ENCODE measurements at regions not wholly inside any gene's neighbourhood (a gene's known extent, or its start where the extent isn't known, plus 50 kb on each side); places are given as distances from the start of the nearest gene placed in this dataset.

DNA sequence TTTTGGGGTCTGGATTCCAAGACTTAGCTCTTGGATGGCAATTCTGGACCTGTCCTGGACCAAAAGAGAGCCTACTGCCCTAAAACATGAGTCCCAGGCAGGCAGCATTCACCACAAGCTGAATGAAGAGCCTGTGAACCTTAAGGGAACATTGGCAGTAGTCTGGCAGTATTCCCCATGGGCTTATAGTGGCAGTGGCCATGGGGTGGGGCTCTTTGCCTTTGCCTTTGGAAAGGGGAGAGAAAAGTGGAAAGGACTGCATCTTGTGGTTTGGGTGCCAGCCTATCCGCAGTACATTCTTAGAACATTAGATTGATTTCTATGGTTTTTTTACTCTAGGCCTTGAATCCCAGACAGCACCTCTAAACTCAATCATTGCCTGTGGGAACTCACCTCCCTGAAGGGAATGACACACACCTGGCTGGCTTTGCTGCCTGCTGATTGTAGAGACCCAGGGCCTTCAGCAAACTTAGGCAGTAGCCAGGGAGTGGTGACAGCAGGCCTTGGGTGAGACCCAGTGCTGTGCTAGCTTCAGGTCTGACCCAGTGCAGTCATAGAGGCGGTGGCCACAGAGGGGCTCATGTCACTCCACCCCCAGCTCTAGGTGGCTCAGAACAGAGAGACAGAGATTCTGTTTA, 216.3 kb downstream of the CETN3 start:
- no peak for DNase-seq

DNA sequence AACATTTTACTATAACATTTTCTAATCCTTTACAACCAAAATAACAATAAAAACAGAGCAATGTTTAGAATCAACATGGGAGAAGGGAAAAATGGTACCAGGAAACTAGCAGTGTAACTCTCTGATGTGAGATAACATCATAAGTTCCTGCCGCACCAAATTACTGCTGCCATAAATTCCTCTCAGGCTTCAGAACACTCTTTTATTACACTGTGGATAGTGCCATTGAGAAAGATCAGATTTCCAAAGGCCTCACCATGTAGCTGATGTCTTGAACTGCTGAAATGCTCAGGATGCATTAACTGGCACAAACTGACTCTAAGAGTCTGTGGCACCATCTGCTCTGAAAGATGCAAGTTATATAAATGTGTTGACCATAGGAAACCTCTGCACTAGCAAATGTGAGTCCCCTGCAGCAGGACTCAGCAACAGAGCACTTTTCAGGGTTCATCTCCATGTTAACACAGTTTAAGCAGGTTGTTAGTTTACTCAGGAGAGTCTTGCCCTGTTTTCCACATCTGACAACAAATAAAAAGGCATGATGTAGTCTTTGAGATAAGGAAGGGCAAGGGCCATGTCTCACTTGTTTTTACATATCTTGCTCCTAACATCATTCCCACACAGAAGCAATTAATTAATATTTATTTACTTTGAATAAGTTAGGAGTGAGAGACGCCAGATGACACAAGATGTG, 218.1 kb downstream of the CETN3 start:
- no peak for DNase-seq

DNA sequence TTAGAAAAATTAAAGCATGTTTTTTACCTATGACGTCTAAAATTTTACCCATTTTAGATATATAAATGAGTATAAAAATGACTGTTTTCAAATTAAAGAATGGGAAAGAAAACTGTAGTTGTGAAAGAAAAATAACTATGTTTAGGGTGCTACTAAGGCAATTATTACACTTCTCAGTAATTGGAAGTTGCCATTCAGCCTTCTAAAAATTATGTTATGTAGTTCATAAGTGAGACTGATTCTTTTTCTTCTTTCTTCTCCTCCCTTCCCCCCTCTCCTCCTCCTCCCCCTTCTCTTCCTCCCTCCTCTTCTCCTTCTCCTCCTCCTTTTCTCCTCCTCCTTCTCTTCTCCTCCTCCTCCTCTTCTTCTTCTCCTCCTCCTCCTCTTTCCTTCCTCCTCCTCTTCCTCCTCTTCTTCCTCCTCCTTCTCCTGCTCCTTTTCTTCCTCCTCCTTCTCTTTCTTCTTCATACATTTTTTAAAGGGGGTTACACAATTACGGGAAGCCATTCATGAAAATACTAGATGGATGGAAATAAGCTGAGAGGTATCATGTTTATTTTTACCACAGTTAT, 223.6 kb downstream of the CETN3 start:
- DNase-seq = no peak

DNA sequence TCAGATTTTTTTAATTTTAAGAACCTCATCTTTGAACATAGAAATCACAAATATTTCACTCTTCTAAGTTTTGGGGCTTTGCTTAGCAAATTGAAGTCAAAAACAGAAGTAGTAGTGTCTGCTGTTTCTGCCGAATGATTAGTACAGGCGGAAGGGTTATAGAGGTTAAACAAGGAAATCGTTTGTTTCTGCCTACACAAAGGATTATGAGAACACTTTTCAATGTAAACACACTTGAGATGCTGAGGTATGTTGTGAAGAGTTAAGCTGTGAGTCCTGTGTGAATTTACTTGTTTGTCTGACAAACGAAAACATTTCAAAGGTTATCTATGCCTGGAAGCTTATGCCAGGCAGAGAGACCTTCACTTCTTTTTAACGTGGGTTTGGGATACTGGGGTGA, 224.8 kb downstream of the CETN3 start:
- DNase-seq = no peak

DNA sequence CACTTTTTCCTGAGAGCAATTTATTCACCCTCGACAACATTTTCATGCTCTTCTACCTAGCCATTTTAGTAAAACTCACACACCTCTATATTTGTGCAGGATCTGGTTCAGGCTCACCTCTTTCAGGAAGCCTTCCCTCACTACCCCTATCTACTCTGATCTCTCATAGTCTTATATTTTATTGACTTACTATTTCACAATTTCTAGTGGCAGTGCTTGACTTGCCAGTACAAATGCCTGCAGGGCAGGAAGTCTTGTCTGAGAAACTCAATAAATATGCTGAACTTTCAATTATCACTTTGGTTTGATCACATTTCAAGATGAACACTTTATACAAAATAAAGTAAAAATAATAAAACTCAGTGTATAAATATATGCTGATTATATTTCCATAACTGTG, 226.8 kb downstream of the CETN3 start:
- DNase-seq = no peak

DNA sequence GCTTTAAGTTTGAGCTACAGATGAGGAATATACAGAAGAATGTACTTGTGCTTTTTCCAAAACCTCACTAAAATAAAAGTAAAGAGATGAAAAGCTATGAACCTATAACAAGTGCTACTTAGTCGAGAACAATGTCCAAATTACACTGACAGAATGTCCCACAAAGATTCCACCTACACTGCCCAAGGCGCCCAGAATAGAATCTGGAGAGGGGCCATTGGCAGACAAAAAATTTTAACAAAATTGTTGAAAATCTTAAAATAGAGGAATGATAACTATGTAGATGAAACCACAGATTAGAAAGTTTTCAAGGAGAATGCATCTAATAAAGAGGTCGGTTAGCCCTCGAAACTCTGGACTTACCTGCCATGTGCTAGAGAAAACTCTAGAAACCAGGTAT, 235.3 kb downstream of the CETN3 start:
- DNase-seq = no peak

DNA sequence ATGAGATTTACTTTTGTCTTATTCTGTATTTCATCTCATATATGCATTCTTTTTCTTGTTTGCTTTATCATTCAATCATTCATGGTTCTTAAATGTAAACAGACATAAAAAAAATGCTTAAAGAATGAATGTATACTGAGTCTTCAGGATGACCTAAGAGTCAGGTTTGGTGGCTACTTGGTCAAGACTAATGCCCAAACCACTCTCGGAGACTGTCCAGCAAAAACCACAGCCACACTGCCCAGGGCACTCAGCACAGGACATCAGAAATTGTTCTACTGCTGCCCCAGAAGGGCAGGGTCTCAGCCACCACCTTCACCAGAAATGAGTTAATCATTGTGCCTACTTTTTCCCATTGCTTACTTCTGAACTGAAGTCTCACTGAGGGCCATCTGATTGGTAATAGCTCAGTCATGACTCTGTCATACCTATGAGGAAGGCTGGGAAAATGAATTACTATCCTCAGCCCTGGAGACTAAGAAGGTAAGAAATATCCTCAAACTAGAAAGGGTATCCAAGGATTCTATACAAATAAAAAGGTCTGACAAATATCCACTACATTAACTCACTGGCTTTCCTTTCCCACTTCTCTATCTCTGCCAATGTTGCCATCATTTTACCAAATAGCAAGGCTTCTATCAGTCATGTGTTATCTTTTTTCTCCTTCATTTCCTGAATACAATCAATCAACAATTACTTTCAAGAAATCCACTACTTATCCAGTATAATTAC, 236.1 kb downstream of the CETN3 start:
- no peak for DNase-seq

DNA sequence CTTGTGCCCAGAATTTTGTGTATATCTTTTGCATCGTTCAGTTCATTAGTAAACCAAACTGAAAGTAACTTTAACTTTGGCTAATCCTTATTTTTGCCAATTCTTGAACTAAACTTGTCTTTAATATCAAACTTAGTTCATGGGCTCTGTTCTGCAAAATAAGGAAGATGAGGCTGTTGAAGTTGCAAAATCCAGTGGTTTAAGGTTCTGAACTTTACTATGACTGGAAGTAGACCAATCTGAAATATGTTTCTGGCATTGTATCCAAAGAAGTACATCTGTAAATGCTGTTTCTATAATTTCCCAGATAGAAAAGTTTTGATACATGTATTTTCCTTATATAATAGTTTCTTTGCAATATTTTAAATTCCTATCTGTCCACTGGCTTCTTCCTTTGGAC, 238.1 kb downstream of the CETN3 start:
- no peak for DNase-seq

DNA sequence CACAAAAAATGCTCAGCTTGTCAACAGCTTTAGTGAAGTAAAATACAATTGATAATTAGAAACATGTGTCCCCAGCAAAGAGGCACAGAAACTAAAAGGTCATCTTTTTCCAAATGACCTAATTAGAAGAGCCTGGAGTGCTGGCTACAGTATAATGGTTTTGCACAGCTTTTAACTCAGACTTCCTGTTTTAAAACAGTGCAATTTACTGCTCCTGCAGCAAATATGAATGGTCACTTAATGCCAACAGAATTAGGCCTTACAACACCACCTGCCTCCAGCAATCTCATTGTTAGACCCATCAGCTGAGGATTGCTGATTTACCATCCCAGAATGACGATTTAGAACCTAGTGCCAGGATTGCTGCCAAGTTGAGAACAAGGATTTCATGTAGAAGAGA, 239.3 kb downstream of the CETN3 start:
- no peak for DNase-seq

DNA sequence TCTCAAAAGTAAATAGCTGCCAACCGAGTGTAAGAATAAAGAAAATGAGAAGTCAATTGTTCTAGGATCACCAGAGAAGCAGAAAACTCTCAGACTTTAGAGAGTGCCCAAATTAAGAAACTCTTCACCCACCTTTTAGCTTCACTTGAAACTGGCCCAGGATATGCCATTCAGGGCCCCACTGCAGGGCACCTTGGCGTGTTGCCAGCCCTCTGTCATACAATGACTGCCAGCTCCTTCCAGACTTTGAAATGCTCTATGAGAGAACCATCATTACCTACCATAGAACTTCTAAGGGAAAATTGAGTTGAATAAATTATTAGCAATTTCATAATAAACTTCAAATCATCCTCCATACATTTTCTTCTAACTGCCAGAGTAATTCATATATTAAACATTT, 240.5 kb downstream of the CETN3 start:
- DNase-seq = no peak

DNA sequence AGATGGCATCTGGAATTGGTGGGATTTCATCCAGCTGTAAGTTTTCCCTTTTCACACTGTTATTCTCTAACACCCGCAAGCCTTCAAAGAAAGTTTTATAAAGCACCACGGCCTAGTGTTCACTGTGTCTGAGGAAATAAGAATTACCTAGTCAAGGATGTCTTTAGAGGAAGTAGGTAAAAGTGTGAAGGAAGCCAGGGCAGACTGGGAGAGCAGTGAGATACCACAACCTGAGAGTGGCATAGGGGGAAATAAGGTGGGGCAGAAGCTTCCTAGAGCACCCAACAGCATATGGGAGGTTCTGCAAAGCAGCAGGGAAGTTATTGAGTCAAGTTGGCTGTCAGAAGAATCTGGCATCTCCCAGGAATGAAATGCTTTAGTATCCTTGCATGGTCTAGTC, 241.2 kb downstream of the CETN3 start:
- DNase-seq = no peak

DNA sequence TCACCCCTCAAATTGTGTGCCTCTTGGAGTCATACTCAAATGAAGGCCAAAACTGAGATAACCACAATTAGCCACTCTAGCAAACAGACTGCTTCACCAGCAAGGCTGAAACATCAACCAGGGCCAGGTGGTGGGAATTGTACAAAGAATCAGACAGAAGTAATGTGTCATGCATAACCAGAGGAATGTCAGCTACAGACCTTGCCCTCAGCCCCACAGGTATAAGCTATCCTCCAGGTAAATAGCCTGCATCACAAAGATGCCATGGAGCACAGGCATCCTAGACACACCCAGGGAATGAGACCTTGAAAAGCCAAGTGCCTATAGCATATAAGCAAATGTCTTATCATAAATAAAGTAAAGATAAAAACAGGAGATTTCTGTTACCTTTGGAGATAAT, 242.7 kb downstream of the CETN3 start:
- no peak for DNase-seq

DNA sequence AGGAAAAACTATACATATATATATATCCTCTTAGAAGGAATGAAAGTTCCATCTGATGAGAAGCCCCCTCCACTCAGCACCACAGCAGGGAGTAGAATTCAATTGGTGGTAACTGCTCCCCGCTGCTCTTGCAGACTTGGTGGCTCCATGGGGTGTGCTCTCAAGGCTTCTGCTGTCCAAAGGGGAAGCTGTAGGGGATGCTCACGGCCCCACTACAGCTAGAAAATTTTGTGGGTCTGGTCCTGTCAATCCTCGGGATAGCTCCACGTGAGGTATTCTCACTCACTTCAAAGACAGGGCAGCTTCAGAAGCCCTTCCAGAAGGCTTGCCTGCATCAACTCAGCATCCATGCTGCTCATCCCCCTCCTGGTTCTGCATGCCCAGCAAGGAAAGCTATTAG, 247.2 kb downstream of the CETN3 start:
- no peak for DNase-seq

DNA sequence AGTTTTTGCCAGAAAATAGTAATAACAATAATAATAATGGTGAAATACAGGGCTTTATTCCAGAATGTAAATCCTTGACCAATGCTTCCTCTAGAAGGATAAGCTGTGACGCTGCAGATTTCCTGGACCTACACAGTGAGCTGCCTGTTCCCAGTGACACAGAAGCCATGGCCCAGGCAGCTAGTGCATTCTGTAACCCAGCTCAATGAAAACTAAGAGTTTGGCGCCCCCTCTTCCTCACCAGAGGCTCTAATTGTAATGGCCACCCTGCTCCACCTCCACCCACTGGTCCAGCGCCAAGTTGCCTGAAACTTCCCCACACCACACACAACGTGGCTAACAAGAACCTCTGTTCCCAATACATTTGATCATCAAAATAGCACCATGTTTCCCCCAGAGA, 248.1 kb downstream of the CETN3 start:
- no peak for DNase-seq

DNA sequence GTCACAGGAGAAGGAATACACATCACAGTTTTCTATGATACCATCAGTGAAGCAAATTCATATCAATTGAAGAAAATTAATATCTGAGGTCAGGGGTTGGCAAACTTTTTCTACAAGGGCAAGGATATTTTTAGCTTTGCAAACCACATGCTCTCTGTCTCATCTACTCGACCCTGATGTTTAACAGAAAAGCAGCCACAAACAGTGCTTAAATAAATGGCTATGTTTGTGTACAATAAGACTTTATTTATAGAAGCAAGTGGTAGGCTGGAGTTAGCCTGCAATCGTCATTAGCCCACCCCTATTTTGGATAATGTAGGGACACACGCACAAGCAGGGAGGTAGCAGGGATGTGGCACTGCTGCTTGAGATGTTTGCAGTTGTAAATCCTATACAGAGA, 251.4 kb downstream of the CETN3 start:
- DNase-seq = no peak

DNA sequence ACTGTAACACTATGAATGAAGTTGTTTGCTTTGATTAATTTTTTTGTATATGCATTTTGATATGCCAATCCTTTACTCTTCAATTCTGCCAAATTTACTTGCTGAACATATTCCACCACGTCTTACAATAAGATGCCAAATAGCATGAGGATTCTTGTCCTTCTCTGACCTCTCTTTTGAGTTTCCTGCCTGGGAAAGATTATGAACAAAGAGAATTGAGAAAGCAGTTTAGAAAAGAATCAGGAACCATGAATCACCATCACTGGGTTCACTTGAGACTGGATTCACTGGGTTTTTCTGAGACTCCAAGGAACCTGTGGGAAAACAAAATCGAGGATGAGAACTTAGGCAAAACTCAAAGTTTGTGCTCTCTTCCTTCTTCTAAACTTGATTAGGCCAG, 256.5 kb downstream of the CETN3 start:
- DNase-seq = no peak

DNA sequence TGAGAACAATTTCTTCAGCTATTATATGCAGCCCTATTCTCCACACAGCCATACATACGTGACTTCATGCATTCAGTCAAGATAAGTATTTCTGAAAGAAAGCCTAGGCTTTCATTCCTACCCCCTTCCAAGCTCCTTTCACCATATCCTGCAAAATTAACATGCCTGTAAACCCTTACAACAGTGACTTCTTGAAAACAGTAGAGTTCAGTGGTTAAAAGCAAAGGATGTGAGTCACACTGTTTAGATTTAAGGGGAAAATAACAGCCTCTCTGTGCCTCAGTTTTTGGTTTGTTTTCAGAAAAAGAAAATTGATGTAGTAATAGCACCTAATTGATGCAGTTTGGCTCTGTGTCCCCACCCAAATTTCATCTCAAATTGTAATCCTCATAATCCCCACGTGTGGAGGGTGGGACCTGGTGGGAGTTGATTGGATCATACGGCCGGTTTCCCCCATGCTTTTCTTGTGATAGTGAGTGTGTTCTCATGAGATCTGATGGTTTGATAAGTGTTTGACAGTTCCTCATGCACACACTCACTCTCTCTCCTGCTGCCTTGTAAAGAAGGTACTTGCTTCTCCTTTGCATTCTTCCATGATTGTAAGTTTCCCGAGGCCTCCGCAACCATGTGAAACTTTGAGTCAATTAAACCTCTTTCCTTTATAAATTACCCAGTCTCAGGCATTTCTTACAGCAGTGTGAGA, 264.8 kb downstream of the CETN3 start:
- no peak for DNase-seq

DNA sequence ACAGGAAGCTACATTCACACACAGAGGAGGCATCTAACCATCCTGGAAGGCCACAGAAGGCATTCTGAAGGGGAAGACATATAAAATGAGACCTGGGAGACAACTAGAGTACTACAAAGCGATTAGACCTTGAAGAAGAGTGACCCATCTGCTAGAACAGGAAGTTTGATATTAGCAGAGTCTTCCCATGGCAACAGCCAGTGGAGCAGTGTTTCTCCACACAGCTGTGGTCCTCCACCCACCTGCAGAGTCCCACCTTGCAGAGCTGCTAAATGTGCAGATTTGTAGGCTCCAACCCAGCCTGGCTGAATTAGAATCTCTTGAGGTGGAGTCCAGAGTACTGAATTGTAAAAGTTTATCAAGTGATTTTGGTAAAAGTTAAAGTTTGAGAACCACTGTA, 267.0 kb downstream of the CETN3 start:
- no peak for DNase-seq

DNA sequence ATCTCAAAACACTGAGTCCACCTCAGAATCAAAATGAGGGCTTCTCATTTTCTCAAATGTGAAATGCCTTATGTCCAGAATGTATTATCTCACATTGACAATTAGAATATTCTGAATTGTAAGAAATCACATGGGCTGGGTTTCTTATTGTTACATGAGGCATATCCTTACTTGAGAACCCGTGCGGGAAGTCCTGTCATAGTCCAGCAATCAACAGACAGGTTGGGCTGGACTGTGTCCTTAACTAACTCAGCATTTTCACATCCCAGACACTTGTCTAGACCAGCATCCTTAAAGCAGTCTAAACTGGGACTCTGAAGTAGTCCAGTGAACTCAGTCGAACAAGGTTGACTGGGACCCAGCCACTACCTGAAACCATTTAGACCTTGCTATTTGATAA, 267.6 kb downstream of the CETN3 start:
- no peak for DNase-seq

DNA sequence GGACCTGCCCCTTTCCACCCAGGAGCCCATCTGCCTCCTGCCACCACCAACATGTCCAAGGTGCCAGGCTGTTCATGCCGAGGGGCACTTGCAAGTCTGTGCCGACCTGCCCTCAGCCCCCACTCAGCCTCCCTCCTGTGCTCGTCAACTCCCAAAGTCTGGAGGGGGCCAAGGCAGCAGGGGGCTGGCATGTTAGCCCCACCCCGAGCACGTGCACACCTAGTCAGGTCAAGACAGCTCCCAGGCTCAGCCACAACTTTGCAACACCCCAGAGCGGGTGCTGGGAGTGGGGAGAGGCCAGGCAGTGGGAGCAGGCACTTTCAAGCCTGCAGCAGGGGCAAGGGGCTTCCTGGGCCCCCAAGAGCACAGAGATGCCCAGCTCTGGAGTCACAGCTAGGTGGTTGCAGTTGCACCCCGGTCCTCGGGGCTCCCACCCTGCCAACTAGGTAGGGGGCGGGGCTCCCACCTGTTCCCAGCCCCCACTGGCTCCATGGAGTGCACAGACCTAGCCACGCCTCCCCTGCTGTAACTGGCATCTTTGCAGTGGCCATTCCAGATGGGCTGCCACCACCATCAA, 272.5 kb downstream of the CETN3 start:
- DNase-seq = no peak

DNA sequence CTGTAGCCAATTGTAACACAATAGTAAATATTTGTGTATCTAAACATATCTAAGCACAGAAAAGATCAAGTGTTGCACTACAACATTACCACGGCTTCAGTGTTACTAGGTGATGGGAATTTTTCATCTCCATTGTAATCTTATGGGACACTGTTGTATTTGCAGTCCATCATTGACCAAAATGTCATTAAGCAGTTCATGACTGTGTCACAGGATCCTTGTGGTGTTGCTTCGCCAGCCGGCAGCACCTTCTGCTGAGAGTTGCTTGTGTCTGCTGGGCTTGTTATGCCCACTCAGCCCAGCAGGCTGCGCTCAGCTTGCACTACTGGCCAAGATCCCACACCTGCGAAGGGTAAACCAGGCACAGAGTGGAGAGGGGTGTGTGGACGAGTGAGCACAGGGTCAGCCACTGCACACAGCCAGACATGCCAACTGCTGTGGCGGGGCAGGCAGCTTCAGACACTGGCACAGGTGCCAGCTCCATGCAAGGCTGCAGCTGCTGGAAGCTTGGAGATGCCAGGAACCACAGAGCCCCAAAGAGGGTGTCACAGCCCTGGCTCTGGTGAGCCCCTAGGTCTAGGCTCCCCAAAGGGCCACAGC, 273.7 kb downstream of the CETN3 start:
- no peak for DNase-seq

DNA sequence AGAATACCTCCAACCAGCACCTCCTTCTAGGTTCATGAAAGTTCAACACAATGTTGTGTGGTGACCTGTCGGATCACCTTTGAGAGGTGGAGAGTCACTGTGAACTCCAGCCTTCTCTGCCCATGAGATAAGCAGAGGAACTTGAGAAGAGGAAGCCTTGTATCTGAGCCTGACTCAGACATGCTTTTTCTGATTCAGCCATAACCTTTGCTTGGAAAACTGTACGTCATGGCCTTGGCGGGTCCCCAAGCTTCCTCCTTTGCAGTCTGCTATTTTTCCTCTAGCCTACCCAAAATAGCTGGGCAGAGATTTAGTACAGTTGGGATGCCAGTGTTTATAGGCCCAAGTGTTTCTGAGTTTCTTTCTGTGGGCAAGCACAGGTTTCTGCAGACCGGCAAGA, 274.7 kb downstream of the CETN3 start:
- DNase-seq = no peak

All from right lung (tissue), 2 donors.